ENCODE measurements at regions not wholly inside any gene's neighbourhood (a gene's known extent, or its start where the extent isn't known, plus 50 kb on each side); places are given as distances from the start of the nearest gene placed in this dataset.
"Not testable (repeated sequence)": the region's sequence is repeated elsewhere in the genome, so short reads cannot be mapped to it uniquely, and the experiment has no call there.

DNA sequence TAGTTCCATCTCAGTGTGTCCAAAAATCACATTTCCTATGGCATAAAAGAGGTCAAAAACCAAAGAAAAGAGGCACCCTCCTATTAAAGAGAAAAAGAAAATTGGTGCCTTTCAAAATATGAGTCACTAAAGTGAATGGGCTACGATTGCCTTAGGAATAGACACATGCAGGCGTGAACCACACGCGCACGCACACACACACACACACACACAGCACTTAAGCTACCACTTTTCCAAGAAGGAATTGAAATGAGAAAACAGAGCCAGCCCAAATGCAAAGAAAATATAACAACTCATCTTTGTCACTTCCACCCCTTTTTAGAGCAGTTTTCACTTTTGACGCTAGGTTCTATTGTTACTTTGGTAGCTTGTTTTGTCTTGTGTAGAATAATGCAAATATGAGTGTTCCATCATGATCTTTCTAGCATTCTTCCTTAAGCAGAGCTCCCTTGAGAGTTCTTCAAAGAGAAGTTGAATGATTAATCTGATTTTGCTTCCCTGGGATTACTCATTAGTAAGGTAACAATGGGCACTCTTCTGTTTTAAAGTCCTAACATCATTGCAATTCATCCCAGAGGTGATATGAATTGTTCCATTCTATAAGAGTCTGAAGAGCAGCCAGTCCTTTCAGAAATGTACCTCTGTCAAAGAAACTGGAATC is 239.2 kb upstream of the GNPDA2 start:
- DNase-seq (ENCODE audit: low read depth) = no peak

GRCh38 chr4:44964086-44964485 is 237.7 kb upstream of the GNPDA2 start:
- not testable (repeated sequence) for DNase-seq (ENCODE audit: low read depth)

GRCh38 chr4:44961001-44961755 is 234.8 kb upstream of the GNPDA2 start:
- no peak for DNase-seq (ENCODE audit: low read depth)

DNA sequence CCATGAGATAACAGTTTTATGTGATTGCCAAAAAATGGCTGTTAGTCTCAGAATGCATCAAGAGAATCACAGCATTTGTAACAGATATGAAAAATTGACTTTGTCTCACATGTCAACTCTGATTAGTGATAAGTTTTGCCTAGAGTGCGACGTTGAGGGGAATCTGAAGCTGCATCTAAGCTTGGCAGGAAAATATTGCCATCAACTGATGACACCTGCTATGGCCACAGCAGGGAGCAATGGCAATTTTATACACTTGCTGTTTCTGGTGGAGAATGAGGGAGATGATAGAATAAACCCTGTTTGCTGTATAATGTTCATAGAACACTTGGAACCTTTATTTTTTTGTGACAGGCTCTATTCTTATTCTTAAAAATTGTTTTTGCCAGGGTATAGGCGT is 205.4 kb upstream of the GNPDA2 start:
- DNase-seq (ENCODE audit: low read depth) = no peak

DNA sequence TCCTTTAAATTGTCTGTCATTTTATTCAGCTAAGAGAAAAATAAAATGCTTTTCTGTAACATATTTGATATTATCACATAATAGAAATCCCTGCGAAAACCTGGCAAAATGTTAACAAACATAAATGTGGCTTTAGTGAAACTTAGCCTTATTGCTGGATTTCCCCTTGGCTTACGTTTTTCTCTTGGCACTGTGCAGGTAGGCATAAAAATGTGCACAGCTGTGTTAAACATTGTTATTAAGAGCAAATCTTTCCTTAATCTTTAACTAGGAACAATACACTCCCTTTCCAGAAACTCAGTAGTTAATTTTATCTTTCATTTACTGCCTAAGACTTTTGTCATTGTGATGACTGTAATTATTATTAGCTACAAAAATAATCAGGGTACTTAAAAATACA is 202.4 kb upstream of the GNPDA2 start:
- no peak for DNase-seq (ENCODE audit: low read depth)

GRCh38 chr4:44927399-44928380 is 201.3 kb upstream of the GNPDA2 start:
- DNase-seq (ENCODE audit: low read depth) = no peak

DNA sequence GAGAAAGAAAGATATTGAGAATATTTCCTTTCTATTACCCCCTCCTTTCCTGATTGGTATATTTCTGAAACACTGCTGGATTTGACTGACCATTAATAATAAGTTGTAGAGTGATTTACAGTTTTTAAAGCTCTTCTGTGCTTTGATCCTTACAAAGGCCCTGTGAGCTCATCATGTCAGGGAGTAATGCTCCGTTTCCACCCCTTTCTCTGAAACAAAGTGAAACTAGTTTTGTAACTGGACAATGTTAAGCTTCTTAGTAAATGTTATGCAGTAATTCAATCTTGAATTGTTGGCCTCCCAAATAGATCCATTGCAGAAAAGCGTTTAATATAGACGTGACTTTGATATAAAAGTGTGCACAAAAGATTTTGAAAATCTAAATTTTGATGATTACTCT is 190.1 kb upstream of the GNPDA2 start:
- DNase-seq (ENCODE audit: low read depth) = no peak

- no peak for DNase-seq (ENCODE audit: low read depth)
Measured at GRCh38 chr4:44914748-44915147, 188.4 kb upstream of the GNPDA2 start.

DNA sequence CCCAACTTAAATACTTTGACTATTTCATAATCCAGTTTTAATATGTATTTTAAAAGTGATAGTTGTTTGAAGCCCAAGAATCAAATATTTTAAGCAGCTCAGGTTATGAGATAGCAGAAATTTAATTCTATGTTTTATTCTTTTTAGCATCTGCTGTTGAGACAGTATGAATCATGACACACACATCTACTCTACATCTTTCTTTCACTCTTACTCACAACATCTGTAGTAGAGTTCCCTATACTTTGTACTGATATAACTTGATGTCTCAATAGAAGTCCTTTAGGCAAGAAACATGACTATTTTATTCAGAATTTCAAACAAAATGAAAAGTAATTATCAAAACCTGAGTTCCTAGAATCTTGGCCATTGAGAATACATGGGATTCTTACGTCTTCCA is 187.9 kb upstream of the GNPDA2 start:
- DNase-seq (ENCODE audit: low read depth) = no peak

GRCh38 chr4:44912980-44913379 is 186.6 kb upstream of the GNPDA2 start:
- DNase-seq (ENCODE audit: low read depth) = no peak

DNA sequence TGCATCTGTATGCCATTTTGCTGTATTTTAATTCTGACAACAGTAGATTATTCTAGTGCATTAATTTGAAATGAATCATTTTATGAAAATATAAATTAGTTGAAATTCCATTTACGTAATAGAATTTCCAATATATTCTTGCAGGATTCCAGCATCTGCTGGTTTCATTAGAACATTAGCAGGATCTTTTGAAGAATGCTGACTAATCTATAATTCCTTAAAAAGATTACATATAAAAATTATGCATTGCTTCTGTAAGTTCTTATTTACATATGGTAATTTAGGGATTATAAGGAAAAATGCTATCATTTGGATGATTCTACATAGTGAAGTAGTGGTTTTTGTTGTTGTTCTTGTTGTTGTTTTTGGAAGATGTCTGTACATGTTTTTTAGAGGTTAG is 182.2 kb upstream of the GNPDA2 start:
- DNase-seq (ENCODE audit: low read depth) = no peak

DNA sequence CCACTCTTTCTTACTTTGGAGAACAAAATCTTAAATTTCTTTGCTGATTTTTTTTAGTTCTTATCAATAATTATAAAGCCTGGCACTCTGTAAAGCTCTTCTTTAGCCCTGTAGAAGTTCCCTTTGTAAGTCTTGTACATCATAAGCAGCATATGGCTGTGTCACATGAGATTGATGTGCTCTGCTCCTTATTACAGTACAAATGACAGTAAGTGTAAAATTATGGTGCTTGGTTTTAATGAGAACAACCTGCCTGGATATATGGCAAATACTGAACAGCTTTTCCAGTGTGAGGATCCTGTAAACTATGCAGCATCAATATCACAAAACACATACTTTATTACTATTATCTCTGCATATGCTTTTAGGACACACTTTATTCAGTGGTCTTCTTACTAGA is 145.9 kb upstream of the GNPDA2 start:
- DNase-seq (ENCODE audit: low read depth) = no peak

DNA sequence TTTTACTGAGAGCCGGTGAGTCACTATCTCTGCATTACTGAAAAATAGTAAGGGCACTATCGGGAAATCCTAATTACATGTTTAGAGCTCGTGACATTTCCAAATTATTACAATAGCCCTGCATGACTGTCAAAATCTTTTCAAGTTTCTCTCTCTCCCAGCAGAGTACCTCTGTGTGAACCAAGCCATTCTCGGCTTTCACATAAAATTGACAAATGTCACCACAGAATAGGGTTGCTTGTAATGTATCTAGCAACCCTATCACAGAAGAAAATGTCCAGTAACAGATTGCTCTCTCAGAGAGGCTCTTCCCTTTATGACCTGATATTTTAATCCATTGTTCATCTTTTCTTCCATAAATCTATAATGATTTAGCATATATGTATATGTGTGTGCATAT is 144.8 kb upstream of the GNPDA2 start:
- DNase-seq (ENCODE audit: low read depth) = no peak

- no peak for DNase-seq (ENCODE audit: low read depth)
Measured at GRCh38 chr4:44869985-44870384, 143.6 kb upstream of the GNPDA2 start.

DNA sequence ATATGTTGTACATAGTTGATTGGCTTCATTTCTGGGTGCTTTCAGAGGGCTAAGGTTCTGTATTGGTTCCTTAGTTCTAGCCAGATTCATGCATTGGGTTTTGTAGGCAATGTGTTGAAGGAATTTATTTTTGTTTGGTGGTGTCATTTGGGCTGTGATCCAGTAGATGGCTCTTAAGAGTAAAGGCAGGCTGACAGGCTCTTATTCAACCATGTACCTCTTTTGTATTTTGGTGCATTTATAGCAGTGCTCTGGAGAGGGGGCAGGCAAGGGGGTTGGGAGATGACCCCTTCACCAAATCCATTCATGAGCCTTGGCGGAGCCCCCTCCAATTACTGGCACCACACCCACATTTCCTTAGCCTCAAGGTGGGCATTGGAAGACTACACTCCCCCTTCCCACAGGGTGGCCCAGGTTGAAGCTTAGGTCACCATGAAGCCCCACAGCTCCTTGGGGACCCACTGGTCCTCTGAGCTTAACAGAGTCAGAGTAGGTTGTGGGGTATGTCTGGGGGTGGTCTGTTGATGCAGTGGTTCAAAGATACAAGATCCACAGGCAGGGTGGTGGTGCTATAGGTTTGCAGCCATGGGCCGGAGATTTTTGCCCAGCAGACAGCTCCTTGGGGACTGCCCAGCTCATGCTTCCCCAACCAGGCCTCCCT is 143.0 kb upstream of the GNPDA2 start:
- DNase-seq (ENCODE audit: low read depth) = no peak

GRCh38 chr4:44861756-44862155 is 135.4 kb upstream of the GNPDA2 start:
- no peak for DNase-seq (ENCODE audit: low read depth)

GRCh38 chr4:44859477-44859876 is 133.1 kb upstream of the GNPDA2 start:
- DNase-seq (ENCODE audit: low read depth) = no peak

- no peak for DNase-seq (ENCODE audit: low read depth)
Measured at GRCh38 chr4:44848466-44848865, 122.1 kb upstream of the GNPDA2 start.

DNA sequence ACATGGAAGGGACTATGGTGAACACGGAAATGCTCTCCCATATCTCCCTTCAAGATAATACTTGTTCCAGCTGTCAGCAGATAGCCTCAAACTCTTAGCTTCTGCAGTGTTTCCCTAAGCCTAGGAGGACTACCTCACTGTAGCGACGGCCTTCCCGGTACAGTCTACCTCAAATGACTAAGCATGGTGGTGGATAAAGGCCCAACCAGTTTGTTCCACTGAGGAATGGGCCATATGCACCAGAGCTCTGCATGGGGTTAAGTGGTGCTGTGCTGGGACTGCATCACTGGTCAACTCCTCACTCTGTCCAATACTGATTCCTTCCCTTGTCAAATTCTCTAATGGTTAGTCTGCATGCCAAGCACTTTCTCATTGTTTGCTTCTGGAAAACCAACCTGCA is 119.6 kb upstream of the GNPDA2 start:
- no peak for DNase-seq (ENCODE audit: low read depth)

DNA sequence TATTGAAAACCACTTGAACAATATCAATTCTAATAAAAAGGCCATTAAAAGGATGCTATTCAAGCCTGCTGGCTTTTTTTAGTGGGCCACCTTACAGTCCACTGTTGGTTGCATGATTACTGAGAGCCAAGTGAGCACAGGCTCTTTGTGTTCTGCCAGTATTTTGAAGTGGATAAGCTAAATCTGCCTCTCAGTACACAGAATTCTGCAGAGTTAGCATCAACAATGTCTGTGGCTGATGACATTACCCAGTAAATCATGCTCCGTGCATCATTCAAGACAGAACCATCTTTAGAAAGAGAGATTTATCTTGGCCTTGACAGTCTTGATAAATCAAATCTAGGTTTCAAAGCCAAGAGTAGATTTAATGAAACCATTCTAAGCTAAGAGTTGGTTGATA is 119.0 kb upstream of the GNPDA2 start:
- DNase-seq (ENCODE audit: low read depth) = no peak

GRCh38 chr4:44842531-44842930 is 116.2 kb upstream of the GNPDA2 start:
- no peak for DNase-seq (ENCODE audit: low read depth)

DNA sequence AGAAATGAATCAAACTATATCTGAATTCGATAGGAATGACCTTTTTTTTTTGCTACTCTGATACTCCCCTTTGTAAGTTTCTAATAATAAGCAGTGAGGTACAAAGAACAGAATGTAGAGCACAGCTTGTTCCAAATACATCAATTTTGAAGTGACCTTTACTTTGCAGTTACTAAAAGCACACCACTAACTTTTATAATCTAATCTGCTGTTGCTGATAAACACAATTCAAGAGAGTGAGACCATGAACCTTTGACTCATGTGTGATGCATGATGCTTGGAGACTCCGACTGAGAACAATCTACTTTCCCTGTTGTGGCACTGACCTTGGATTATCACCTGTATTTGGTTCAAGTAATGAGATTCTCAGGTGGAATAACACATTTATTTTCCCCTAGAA is 91.6 kb upstream of the GNPDA2 start:
- DNase-seq (ENCODE audit: low read depth) = no peak
